K562 (cell line): ENCODE measurements at regions not wholly inside any gene's neighbourhood (a gene's known extent, or its start where the extent isn't known, plus 50 kb on each side); places are given as distances from the start of the nearest gene placed in this dataset.

Experiments
- ADNP ChIP-seq: fragments of 200-800 bp; sonication (Bioruptor generic); IDR thresholded peaks from 2 replicates; pipeline ENCODE4 v1.6.1; 2016; ENCODE audit warnings: missing genetic modification characterization, missing compliant biosample characterization
- BMI1 ChIP-seq: fragments of 150-350 bp; IDR thresholded peaks from 2 replicates; pipeline ENCODE4 v1.6.1; 2014; ENCODE audit warnings: low read length
- FOXJ2 ChIP-seq: fragments of 200-800 bp; sonication (Bioruptor generic); IDR thresholded peaks from 2 replicates; pipeline ENCODE4 v1.6.1; 2016; ENCODE audit warnings: missing genetic modification characterization, missing compliant biosample characterization
- NFYB ChIP-seq: IDR thresholded peaks from 2 replicates; pipeline ENCODE4 v1.6.1; 2011; ENCODE audit warnings: mild to moderate bottlenecking, moderate library complexity; ENCODE audit not compliant: insufficient read length; ENCODE audit errors: extremely low read depth
- TAF7 ChIP-seq: fragments of 450-650 bp; IDR thresholded peaks from 2 replicates; pipeline ENCODE4 v1.6.1; 2016; ENCODE audit warnings: missing genetic modification characterization, missing compliant biosample characterization
- TF ChIP-seq, protein P1 (sequence below): fragments of 150-350 bp; IDR thresholded peaks from 2 replicates; pipeline ENCODE4 v1.6.1; 2014; ENCODE audit warnings: low read depth, mild to moderate bottlenecking, low read length, borderline replicate concordance
- TF ChIP-seq, protein P2 (sequence below), 3 experiments: IDR thresholded peaks in 2 of 3; conservative IDR thresholded peaks in 1 of 3; 2 replicates each; pipeline ENCODE4 v1.5.1; 2011 to 2012; ENCODE audit warnings: low read length in 3 of 3, mild to moderate bottlenecking in 3 of 3, control low read depth in 2 of 3, improper control_type of control experiment in 1 of 3, inconsistent platforms in 1 of 3, low read depth in 1 of 3, mixed read lengths in 1 of 3, moderate library complexity in 1 of 3; ENCODE audit not compliant: insufficient read depth in 2 of 3

DNA sequence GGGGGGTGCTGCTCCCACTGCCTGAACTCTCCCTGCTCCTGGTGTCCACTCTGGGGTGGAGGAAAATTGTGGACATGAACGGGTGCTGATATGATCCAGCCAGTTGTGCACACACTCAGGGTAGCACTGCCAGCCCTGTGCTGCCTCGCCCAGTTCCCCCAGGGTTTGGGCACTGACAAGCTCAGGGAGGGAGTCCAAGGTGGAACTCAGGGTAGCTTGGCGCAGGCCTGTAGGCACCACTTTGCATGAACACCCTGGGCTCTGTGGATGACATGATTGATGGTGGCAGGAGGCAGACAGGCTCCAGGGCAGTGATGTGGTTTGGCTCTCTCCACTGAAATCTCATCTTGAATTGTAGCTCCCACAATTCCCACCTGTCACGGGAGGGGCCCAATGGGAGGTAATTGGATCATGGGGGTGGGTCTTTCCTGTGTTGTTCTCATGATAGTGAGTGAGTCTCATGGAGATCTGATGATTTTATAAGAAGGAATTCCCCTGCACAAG lies 572.0 kb upstream of the PABPC4L start:
- no peak for TF ChIP-seq FOXJ2
- no peak for TF ChIP-seq TAF7
- no peak for TF ChIP-seq ADNP
- no peak for TF ChIP-seq NFYB
- TF ChIP-seq, protein P1, sequence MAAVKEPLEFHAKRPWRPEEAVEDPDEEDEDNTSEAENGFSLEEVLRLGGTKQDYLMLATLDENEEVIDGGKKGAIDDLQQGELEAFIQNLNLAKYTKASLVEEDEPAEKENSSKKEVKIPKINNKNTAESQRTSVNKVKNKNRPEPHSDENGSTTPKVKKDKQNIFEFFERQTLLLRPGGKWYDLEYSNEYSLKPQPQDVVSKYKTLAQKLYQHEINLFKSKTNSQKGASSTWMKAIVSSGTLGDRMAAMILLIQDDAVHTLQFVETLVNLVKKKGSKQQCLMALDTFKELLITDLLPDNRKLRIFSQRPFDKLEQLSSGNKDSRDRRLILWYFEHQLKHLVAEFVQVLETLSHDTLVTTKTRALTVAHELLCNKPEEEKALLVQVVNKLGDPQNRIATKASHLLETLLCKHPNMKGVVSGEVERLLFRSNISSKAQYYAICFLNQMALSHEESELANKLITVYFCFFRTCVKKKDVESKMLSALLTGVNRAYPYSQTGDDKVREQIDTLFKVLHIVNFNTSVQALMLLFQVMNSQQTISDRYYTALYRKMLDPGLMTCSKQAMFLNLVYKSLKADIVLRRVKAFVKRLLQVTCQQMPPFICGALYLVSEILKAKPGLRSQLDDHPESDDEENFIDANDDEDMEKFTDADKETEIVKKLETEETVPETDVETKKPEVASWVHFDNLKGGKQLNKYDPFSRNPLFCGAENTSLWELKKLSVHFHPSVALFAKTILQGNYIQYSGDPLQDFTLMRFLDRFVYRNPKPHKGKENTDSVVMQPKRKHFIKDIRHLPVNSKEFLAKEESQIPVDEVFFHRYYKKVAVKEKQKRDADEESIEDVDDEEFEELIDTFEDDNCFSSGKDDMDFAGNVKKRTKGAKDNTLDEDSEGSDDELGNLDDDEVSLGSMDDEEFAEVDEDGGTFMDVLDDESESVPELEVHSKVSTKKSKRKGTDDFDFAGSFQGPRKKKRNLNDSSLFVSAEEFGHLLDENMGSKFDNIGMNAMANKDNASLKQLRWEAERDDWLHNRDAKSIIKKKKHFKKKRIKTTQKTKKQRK: no peak
- TF ChIP-seq, protein P2, sequence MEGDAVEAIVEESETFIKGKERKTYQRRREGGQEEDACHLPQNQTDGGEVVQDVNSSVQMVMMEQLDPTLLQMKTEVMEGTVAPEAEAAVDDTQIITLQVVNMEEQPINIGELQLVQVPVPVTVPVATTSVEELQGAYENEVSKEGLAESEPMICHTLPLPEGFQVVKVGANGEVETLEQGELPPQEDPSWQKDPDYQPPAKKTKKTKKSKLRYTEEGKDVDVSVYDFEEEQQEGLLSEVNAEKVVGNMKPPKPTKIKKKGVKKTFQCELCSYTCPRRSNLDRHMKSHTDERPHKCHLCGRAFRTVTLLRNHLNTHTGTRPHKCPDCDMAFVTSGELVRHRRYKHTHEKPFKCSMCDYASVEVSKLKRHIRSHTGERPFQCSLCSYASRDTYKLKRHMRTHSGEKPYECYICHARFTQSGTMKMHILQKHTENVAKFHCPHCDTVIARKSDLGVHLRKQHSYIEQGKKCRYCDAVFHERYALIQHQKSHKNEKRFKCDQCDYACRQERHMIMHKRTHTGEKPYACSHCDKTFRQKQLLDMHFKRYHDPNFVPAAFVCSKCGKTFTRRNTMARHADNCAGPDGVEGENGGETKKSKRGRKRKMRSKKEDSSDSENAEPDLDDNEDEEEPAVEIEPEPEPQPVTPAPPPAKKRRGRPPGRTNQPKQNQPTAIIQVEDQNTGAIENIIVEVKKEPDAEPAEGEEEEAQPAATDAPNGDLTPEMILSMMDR (IDR thresholded peaks at IDR 0.05 in 2 of 3, conservative IDR thresholded peaks at IDR 0.05 in 1 of 3; ENCODE audit: insufficient read depth in 2 of 3, low read depth in 1 of 3, low read length in 3 of 3): no peak
- no peak for TF ChIP-seq BMI1
